ENCODE measurements at regions not wholly inside any gene's neighbourhood (a gene's known extent, or its start where the extent isn't known, plus 50 kb on each side); places are given as distances from the start of the nearest gene placed in this dataset.
A peak's percentile ranks its signal among the peaks of the same experiment; 100 is the strongest.

DNA sequence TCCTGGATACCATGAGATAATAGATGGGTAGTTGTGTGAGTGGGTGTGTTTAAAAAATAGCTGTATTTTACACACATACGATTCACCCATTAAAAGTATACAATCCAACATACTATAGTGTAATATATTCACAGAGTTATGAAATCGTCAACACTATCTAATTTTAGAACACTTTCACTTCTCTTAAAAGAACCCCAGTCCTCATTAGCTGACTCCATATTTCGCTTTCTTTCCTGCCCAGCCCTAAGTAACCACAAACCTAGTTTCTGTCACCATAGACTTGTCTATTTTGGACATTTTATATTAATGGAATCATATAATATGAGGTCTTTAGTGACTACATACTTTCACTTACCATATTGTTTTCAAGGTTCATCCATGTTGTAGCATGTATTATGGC, 63.8 kb upstream of the S1PR3 start:
- DNase-seq (ENCODE audit: insufficient read length) (no peak), FAIRE-seq (peak; percentile 17)
- TF ChIP-seq POLR2A (IDR thresholded peaks at IDR 0.05; ENCODE audit: low read depth, low read length) (no peak), TAF1 (IDR thresholded peaks at IDR 0.05; ENCODE audit: borderline replicate concordance, low read depth, low read length) (no peak), POLR2AphosphoS5 (IDR thresholded peaks at IDR 0.05; ENCODE audit: low read depth, low read length) (no peak)

- TF ChIP-seq POLR2AphosphoS5 (IDR thresholded peaks at IDR 0.05; ENCODE audit: low read depth, low read length) (no peak), TAF1 (IDR thresholded peaks at IDR 0.05; ENCODE audit: borderline replicate concordance, low read depth, low read length) (no peak), POLR2A (IDR thresholded peaks at IDR 0.05; ENCODE audit: low read depth, low read length) (no peak)
- DNase-seq (ENCODE audit: insufficient read length) (no peak), FAIRE-seq (no peak)
These were observed 60.6 kb upstream of the S1PR3 start for GRCh38 chr9:88930716-88931115.

DNA sequence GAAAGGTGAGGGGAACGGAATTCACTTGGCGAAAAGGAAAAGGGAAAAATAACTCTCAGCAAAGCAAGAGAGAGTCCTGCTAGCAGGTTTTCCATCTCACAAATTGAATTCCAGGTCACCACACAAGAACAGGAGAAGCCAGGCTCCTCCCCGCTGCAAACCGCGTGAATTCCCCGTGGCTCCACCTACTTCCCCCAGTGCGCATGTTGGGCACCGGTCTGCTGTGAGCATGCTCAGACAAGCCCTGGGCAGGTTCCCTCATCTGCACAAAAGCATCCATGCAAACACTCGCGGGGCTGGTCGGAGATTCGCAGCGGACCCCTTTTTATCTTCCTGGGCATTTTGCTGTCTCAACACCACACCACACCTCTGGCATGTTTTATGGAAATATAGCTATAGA, 58.5 kb upstream of the S1PR3 start:
- DNase-seq (ENCODE audit: insufficient read length): no peak
- FAIRE-seq: no peak
- TF ChIP-seq TAF1 (IDR thresholded peaks at IDR 0.05; ENCODE audit: borderline replicate concordance, low read depth, low read length): no peak
- TF ChIP-seq POLR2AphosphoS5 (IDR thresholded peaks at IDR 0.05; ENCODE audit: low read depth, low read length): no peak
- no peak for TF ChIP-seq POLR2A (IDR thresholded peaks at IDR 0.05; ENCODE audit: low read depth, low read length)

GRCh38 chr9:88933607-88934379, 57.5 kb upstream of the S1PR3 start:
- TF ChIP-seq TAF1 (IDR thresholded peaks at IDR 0.05; ENCODE audit: borderline replicate concordance, low read depth, low read length) (no peak), POLR2A (IDR thresholded peaks at IDR 0.05; ENCODE audit: low read depth, low read length) (no peak), POLR2AphosphoS5 (IDR thresholded peaks at IDR 0.05; ENCODE audit: low read depth, low read length) (no peak)
- FAIRE-seq (no peak), DNase-seq (ENCODE audit: insufficient read length) (no peak)

DNA sequence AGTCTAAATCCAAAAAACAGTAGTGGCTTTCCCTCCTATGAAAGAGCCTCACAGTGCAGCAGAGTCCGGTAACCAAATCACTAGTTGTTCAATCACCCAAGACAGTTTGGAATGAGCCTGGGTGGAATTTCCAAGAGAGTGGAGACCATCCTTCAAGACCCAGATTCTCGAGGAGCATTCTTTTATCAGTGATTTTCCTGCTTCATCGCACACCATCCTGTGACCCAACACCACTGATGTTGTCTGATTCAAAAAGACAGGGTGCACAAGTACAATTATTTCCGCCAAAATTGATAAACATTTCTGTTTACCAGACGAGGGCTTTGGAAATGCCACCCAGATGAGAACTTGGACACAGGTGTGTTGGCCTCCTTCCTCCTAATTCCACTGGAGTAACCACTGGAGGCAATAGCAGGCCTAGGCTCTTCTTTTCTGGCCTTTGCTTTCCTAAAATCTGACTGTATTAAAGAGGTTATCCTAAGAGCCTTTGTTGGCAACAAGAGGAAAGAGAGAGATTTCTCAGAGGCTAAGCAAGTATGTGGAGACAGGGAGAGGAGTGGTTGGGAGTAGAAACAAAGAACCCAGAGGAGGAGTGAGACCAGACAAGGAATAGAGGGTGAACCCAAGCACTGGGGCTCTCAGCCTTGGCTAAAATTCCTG, 56.3 kb upstream of the S1PR3 start:
- no peak for TF ChIP-seq POLR2AphosphoS5 (IDR thresholded peaks at IDR 0.05; ENCODE audit: low read depth, low read length)
- TF ChIP-seq TAF1 (IDR thresholded peaks at IDR 0.05; ENCODE audit: borderline replicate concordance, low read depth, low read length): no peak
- no peak for TF ChIP-seq POLR2A (IDR thresholded peaks at IDR 0.05; ENCODE audit: low read depth, low read length)
- FAIRE-seq (no peak), DNase-seq (ENCODE audit: insufficient read length) (no peak)

- DNase-seq (ENCODE audit: insufficient read length): no peak
- no peak for FAIRE-seq
- TF ChIP-seq POLR2A (IDR thresholded peaks at IDR 0.05; ENCODE audit: low read depth, low read length): no peak
- TF ChIP-seq TAF1 (IDR thresholded peaks at IDR 0.05; ENCODE audit: borderline replicate concordance, low read depth, low read length): no peak
- TF ChIP-seq POLR2AphosphoS5 (IDR thresholded peaks at IDR 0.05; ENCODE audit: low read depth, low read length): no peak
These were observed 55.1 kb upstream of the S1PR3 start for GRCh38 chr9:88936132-88936531.

DNA sequence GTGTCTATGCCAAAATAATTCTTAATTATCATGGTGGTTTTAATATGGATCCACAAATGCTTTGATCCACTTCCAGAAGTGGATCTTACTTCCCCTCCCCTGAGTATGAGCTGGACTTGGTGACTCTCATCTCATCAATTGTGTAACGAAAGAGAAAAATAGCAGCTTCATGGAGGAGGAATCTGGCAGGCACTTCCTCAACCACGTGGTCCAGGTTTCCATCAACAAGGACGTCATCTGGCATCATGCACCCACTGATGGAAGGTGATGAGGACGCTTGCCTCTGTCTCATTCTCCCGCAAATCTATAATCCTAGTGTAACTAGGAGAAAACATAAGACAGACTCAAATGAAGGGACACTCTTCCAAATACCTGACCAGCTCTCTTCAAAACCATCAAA, 54.6 kb upstream of the S1PR3 start:
- TF ChIP-seq TAF1 (IDR thresholded peaks at IDR 0.05; ENCODE audit: borderline replicate concordance, low read depth, low read length) (no peak), POLR2AphosphoS5 (IDR thresholded peaks at IDR 0.05; ENCODE audit: low read depth, low read length) (no peak), POLR2A (IDR thresholded peaks at IDR 0.05; ENCODE audit: low read depth, low read length) (no peak)

DNA sequence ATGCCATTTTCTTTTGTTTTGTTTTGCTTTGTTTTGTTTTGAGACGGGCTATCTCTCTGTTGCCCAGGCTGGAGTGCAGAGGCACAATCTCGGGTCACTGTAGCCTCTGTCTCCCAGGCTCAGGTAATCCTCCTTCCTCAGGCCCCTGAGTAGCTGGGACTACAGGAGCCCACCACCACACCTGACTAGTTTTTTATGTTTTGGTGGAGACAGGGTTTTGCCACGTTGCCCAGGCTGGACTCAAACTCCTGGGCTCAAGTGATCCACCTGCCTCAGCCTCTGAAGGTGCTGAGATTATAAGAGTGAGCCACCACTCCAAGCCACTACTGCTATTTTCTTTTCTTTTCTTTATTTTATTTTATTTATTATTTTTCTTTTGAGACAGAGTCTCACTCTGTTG, 54.0 kb upstream of the S1PR3 start:
- DNase-seq (ENCODE audit: insufficient read length) (no peak), FAIRE-seq (no peak)
- TF ChIP-seq TAF1 (IDR thresholded peaks at IDR 0.05; ENCODE audit: borderline replicate concordance, low read depth, low read length) (no peak), POLR2AphosphoS5 (IDR thresholded peaks at IDR 0.05; ENCODE audit: low read depth, low read length) (no peak), POLR2A (IDR thresholded peaks at IDR 0.05; ENCODE audit: low read depth, low read length) (no peak)

More for the DNA sequence above, 54.6 kb upstream of the S1PR3 start:
- DNase-seq (ENCODE audit: insufficient read length) (no peak), FAIRE-seq (no peak)

- TF ChIP-seq POLR2AphosphoS5 (IDR thresholded peaks at IDR 0.05; ENCODE audit: low read depth, low read length) (no peak), POLR2A (IDR thresholded peaks at IDR 0.05; ENCODE audit: low read depth, low read length) (no peak), TAF1 (IDR thresholded peaks at IDR 0.05; ENCODE audit: borderline replicate concordance, low read depth, low read length) (no peak)
- no peak for DNase-seq (ENCODE audit: insufficient read length)
- FAIRE-seq: no peak
These were observed 53.1 kb upstream of the S1PR3 start for GRCh38 chr9:88938189-88938588.
